ENCODE measurements at regions not wholly inside any gene's neighbourhood (a gene's known extent, or its start where the extent isn't known, plus 50 kb on each side); places are given as distances from the start of the nearest gene placed in this dataset.

DNA sequence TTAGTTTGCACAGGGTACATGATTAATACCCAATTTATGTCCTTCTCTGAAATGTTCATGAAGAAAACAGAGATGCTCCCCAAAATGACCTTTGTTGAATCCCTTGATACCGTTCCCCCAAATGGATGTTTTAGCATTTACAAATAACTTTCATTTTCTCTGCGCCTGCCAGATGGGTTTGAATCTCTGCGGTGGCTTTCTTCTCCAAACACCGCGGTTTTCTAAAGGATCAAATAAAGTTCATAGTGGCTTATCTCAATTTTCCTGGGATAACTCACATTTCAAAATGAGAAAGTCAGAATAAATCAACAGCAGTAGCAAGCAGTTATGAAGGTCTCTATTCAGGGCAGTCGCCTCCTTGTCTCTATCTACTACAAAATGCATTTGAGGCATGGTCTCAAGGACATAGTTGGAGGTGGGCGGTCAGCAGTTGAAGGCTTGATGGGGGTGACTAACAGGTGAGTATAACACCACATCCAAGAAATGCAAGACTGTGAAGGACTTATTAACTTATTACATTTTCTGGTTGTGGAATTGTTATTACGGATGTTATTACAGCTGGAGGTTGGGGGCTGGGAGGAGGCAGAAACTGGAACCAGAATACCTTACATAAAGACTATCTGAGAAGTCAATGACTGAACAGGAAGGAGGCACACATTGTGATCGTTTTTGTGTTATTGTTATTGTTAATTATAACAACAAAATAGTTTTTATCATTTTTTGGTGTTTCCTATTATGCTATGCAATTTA lies 1513.3 kb downstream of the FAM181B start:
- no peak for DNase-seq (ENCODE audit: low spot score)
- Histone ChIP-seq H3K27me3 (ENCODE audit: control insufficient read depth in 4 of 4, insufficient read depth in 4 of 4, low read length in 3 of 4) (no peaks in the 10 kb centered on the region), H3K27ac (ENCODE audit: low read depth in 1 of 2, low read length in 2 of 2) (no peak overlapping the region), H3K9me3 (ENCODE audit: control insufficient read depth in 4 of 4, low read length in 3 of 4) (no peaks in the 10 kb centered on the region), H3K9ac (ENCODE audit: low read depth in 1 of 2, low read length in 2 of 2) (no peak overlapping the region), H3K4me3 (ENCODE audit: low read depth in 1 of 3, low read length in 3 of 3) (no peak overlapping the region), H3K4me1 (ENCODE audit: control insufficient read depth in 4 of 4, insufficient read depth in 4 of 4, low read length in 3 of 4) (no peaks in the 10 kb centered on the region), H3K36me3 (ENCODE audit: control insufficient read depth in 4 of 4, insufficient read depth in 3 of 4, low read depth in 1 of 4, low read length in 3 of 4) (no peaks in the 10 kb centered on the region)
- no peak for TF ChIP-seq FOXA1 (IDR thresholded peaks at IDR 0.05)
- no peak for TF ChIP-seq GABPA (IDR thresholded peaks at IDR 0.05 in 1 of 2, conservative IDR thresholded peaks at IDR 0.05 in 1 of 2)
- no peak for TF ChIP-seq TAF1 (conservative IDR thresholded peaks at IDR 0.05)
- no peak for TF ChIP-seq NR2F2 (IDR thresholded peaks at IDR 0.05)
- TF ChIP-seq, protein P1, sequence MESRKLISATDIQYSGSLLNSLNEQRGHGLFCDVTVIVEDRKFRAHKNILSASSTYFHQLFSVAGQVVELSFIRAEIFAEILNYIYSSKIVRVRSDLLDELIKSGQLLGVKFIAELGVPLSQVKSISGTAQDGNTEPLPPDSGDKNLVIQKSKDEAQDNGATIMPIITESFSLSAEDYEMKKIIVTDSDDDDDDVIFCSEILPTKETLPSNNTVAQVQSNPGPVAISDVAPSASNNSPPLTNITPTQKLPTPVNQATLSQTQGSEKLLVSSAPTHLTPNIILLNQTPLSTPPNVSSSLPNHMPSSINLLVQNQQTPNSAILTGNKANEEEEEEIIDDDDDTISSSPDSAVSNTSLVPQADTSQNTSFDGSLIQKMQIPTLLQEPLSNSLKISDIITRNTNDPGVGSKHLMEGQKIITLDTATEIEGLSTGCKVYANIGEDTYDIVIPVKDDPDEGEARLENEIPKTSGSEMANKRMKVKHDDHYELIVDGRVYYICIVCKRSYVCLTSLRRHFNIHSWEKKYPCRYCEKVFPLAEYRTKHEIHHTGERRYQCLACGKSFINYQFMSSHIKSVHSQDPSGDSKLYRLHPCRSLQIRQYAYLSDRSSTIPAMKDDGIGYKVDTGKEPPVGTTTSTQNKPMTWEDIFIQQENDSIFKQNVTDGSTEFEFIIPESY (IDR thresholded peaks at IDR 0.05), result no peak
- TF ChIP-seq, protein P2, sequence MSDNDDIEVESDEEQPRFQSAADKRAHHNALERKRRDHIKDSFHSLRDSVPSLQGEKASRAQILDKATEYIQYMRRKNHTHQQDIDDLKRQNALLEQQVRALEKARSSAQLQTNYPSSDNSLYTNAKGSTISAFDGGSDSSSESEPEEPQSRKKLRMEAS (IDR thresholded peaks at IDR 0.05), result no peak
- TF ChIP-seq SP1 (IDR thresholded peaks at IDR 0.05), result no peak
- no peak for TF ChIP-seq EGR1 (IDR thresholded peaks at IDR 0.05; ENCODE audit: low read depth in 2 of 2)
- 72% methylated on average over 9 of the region's 9 CpGs for WGBS

DNA sequence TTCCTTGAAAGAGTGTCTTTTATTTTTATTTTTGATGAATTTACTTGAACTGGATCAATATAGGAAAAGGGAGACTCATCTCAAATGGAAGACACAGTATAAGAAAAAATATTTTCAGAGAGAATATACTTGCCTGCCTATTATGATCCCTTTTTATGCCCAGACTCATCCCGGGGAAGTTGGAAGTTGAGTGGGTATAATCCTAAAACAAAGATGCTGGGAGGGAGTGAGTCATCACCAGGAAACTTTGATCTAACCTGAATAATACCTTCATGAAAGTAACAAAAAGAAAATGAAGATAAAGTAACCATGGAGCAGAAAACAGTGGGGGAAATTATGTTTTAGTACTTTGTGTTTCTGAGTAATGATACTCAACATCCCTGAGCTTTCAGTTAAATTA lies 1514.0 kb downstream of the FAM181B start:
- H3K36me3 ChIP-seq (ENCODE audit: control insufficient read depth in 4 of 4, insufficient read depth in 3 of 4, low read depth in 1 of 4, low read length in 3 of 4), result no peaks in the 10 kb centered on the region
- no peaks in the 10 kb centered on the region for H3K4me1 ChIP-seq (ENCODE audit: control insufficient read depth in 4 of 4, insufficient read depth in 4 of 4, low read length in 3 of 4)
- H3K27me3 ChIP-seq (ENCODE audit: control insufficient read depth in 4 of 4, insufficient read depth in 4 of 4, low read length in 3 of 4), result no peaks in the 10 kb centered on the region
- no peak overlapping the region for H3K9ac ChIP-seq (ENCODE audit: low read depth in 1 of 2, low read length in 2 of 2)
- DNase-seq (ENCODE audit: low spot score), result no peak
- H3K9me3 ChIP-seq (ENCODE audit: control insufficient read depth in 4 of 4, low read length in 3 of 4), result no peaks in the 10 kb centered on the region
- no peak for TF ChIP-seq HNF4G (IDR thresholded peaks at IDR 0.05)
- no peak for TF ChIP-seq NR2F2 (IDR thresholded peaks at IDR 0.05)
- TF ChIP-seq, protein P3, sequence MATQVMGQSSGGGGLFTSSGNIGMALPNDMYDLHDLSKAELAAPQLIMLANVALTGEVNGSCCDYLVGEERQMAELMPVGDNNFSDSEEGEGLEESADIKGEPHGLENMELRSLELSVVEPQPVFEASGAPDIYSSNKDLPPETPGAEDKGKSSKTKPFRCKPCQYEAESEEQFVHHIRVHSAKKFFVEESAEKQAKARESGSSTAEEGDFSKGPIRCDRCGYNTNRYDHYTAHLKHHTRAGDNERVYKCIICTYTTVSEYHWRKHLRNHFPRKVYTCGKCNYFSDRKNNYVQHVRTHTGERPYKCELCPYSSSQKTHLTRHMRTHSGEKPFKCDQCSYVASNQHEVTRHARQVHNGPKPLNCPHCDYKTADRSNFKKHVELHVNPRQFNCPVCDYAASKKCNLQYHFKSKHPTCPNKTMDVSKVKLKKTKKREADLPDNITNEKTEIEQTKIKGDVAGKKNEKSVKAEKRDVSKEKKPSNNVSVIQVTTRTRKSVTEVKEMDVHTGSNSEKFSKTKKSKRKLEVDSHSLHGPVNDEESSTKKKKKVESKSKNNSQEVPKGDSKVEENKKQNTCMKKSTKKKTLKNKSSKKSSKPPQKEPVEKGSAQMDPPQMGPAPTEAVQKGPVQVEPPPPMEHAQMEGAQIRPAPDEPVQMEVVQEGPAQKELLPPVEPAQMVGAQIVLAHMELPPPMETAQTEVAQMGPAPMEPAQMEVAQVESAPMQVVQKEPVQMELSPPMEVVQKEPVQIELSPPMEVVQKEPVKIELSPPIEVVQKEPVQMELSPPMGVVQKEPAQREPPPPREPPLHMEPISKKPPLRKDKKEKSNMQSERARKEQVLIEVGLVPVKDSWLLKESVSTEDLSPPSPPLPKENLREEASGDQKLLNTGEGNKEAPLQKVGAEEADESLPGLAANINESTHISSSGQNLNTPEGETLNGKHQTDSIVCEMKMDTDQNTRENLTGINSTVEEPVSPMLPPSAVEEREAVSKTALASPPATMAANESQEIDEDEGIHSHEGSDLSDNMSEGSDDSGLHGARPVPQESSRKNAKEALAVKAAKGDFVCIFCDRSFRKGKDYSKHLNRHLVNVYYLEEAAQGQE (IDR thresholded peaks at IDR 0.05), result no peak
- TF ChIP-seq, protein P1 (IDR thresholded peaks at IDR 0.05), result no peak
- no peak for TF ChIP-seq ATF3 (IDR thresholded peaks at IDR 0.05)
- H3K27ac ChIP-seq (ENCODE audit: low read depth in 1 of 2, low read length in 2 of 2), result no peak overlapping the region
- WGBS, result 81% methylated on average over 1 of the region's 1 CpG
- H3K4me3 ChIP-seq (ENCODE audit: low read depth in 1 of 3, low read length in 3 of 3), result no peak overlapping the region

All from liver (tissue), 7 donors.